ENCODE measurements at regions not wholly inside any gene's neighbourhood (a gene's known extent, or its start where the extent isn't known, plus 50 kb on each side); places are given as distances from the start of the nearest gene placed in this dataset.

- Histone ChIP-seq H3K27me3 (ENCODE audit: control insufficient read depth, insufficient read depth, low read length) (no peaks in the 10 kb centered on the region), H3K27ac (ENCODE audit: low read depth, low read length) (no peak overlapping the region), H3K4me3 (ENCODE audit: low read depth, low read length) (no peak overlapping the region), H3K9me3 (ENCODE audit: control insufficient read depth, insufficient read depth, low read length) (no peaks in the 10 kb centered on the region)
- TF ChIP-seq CTCF (IDR thresholded peaks at IDR 0.05; ENCODE audit: low read depth, low read length), result no peak
- DNase-seq (ENCODE audit: low read depth, low spot score), result no peak
- ChIA-PET POLR2A (no interaction called here), CTCF (interaction anchor here (2.4 kb wide), 1 partner anchor 24 kb away, joined by 8 read pairs; no protein-coding TSS in a partner anchor)
Observed at GRCh38 chr4:53730031-53730805, 138.9 kb upstream of the LNX1 start.

- Histone ChIP-seq H3K9me3 (ENCODE audit: control insufficient read depth, insufficient read depth, low read length) (no peaks in the 10 kb centered on the region), H3K27ac (ENCODE audit: low read depth, low read length) (no peak overlapping the region), H3K27me3 (ENCODE audit: control insufficient read depth, insufficient read depth, low read length) (no peaks in the 10 kb centered on the region), H3K4me3 (ENCODE audit: low read depth, low read length) (no peak overlapping the region)
- TF ChIP-seq CTCF (IDR thresholded peaks at IDR 0.05; ENCODE audit: low read depth, low read length), result no peak
- POLR2A ChIA-PET, result no interaction called here
- CTCF ChIA-PET, result no interaction called here
- DNase-seq (ENCODE audit: low read depth, low spot score), result no peak
Observed at GRCh38 chr4:53722110-53722509, 130.8 kb upstream of the LNX1 start.

- no peak for DNase-seq (ENCODE audit: low read depth, low spot score)
- H3K4me3 ChIP-seq (ENCODE audit: low read depth, low read length), result no peak overlapping the region
- no peaks in the 10 kb centered on the region for H3K9me3 ChIP-seq (ENCODE audit: control insufficient read depth, insufficient read depth, low read length)
- H3K27me3 ChIP-seq (ENCODE audit: control insufficient read depth, insufficient read depth, low read length), result no peaks in the 10 kb centered on the region
- H3K27ac ChIP-seq (ENCODE audit: low read depth, low read length), result no peak overlapping the region
- no peak for TF ChIP-seq CTCF (IDR thresholded peaks at IDR 0.05; ENCODE audit: low read depth, low read length)
- CTCF ChIA-PET, result no interaction called here
- POLR2A ChIA-PET, result no interaction called here
Observed at GRCh38 chr4:53721263-53721662, 130.0 kb upstream of the LNX1 start.

- TF ChIP-seq CTCF (IDR thresholded peaks at IDR 0.05; ENCODE audit: low read depth, low read length), result no peak
- CTCF ChIA-PET, result no interaction called here
- DNase-seq (ENCODE audit: low read depth, low spot score), result no peak
- Histone ChIP-seq H3K27me3 (ENCODE audit: control insufficient read depth, insufficient read depth, low read length) (no peaks in the 10 kb centered on the region), H3K27ac (ENCODE audit: low read depth, low read length) (no peak overlapping the region), H3K4me3 (ENCODE audit: low read depth, low read length) (no peak overlapping the region), H3K9me3 (ENCODE audit: control insufficient read depth, insufficient read depth, low read length) (no peaks in the 10 kb centered on the region)
- POLR2A ChIA-PET, result no interaction called here
Observed at GRCh38 chr4:53720776-53721175, 129.5 kb upstream of the LNX1 start.

GRCh38 chr4:53717064-53717549, 125.8 kb upstream of the LNX1 start:
- no peak for DNase-seq (ENCODE audit: low read depth, low spot score)
- TF ChIP-seq CTCF (IDR thresholded peaks at IDR 0.05; ENCODE audit: low read depth, low read length), result no peak
- Histone ChIP-seq H3K9me3 (ENCODE audit: control insufficient read depth, insufficient read depth, low read length) (no peaks in the 10 kb centered on the region), H3K27ac (ENCODE audit: low read depth, low read length) (peak overlapping the region; percentile 69), H3K27me3 (ENCODE audit: control insufficient read depth, insufficient read depth, low read length) (no peaks in the 10 kb centered on the region), H3K4me3 (ENCODE audit: low read depth, low read length) (no peak overlapping the region)
- ChIA-PET CTCF (interaction anchor here (1.1 to 4.6 kb wide), 3 partner anchors 10 to 517 kb away, joined by 3 to 31 read pairs (median 6); no protein-coding TSS in a partner anchor), POLR2A (interaction anchor here (0.8 kb wide), 1 partner anchor 29 kb away, joined by 3 read pairs; no protein-coding TSS in a partner anchor)
